Keratinocyte (primary cell): ENCODE measurements at regions not wholly inside any gene's neighbourhood (a gene's known extent, or its start where the extent isn't known, plus 50 kb on each side); places are given as distances from the start of the nearest gene placed in this dataset.

Experiments used
- DNase-seq: peaks from one replicate; pipeline ENCODE4 v3.0.0-alpha.2; 2011; ENCODE audit warnings: low read depth, missing footprints, low spot score
- FAIRE-seq: peaks from 2 replicates; lab custom pipeline; 2011; peaks lifted over from hg19 to GRCh38; lab: Jason Lieb, UNC
- H2AFZ ChIP-seq: 2 replicates; pipeline ENCODE4 v1.6.0; 2012; ENCODE audit warnings: low read length, control low read depth, inconsistent platforms; ENCODE audit not compliant: control insufficient read depth
- H3K27ac ChIP-seq: 2 replicates; pipeline ENCODE4 v1.5.1; 2011; ENCODE audit warnings: low read length; ENCODE audit not compliant: control insufficient read depth, insufficient read depth
- H3K27me3 ChIP-seq: 3 replicates; pipeline ENCODE4 v1.6.0; 2011; ENCODE audit warnings: low read length; ENCODE audit not compliant: control insufficient read depth, insufficient read depth; ENCODE audit errors: extremely low read depth
- H3K36me3 ChIP-seq, 2 experiments: 2 replicates in 1 of 2; 3 replicates in 1 of 2; pipeline ENCODE4 v1.5.1; 2011; ENCODE audit warnings: low read length in 2 of 2, mild to moderate bottlenecking in 1 of 2; ENCODE audit not compliant: control insufficient read depth in 2 of 2, insufficient read depth in 2 of 2; ENCODE audit errors: extremely low read depth in 1 of 2
- H3K4me1 ChIP-seq: 3 replicates; pipeline ENCODE4 v1.5.1; 2011; ENCODE audit warnings: low read length; ENCODE audit not compliant: control insufficient read depth, insufficient read depth; ENCODE audit errors: extremely low read depth
- H3K4me2 ChIP-seq: 3 replicates; pipeline ENCODE4 v1.6.0; 2011; ENCODE audit warnings: low read depth, low read length; ENCODE audit not compliant: control insufficient read depth, insufficient read depth; ENCODE audit errors: extremely low read depth
- H3K4me3 ChIP-seq, 3 experiments: fragments of 200-600 bp in 1 of 3; sonication (generic) in 1 of 3; 2 replicates in 2 of 3; 3 replicates in 1 of 3; pipeline ENCODE4 v1.5.1; 2011 to 2016; ENCODE audit warnings: low read length in 3 of 3, mild to moderate bottlenecking in 3 of 3, control low read depth in 2 of 3, inconsistent platforms in 1 of 3, low read depth in 1 of 3, mixed read lengths in 1 of 3, mixed run types in 1 of 3, moderate library complexity in 1 of 3; ENCODE audit not compliant: control insufficient read depth in 2 of 3, insufficient read depth in 2 of 3; ENCODE audit errors: extremely low read depth in 1 of 3
- H3K79me2 ChIP-seq: 2 replicates; pipeline ENCODE4 v1.6.0; 2012; ENCODE audit warnings: low read length; ENCODE audit not compliant: control insufficient read depth, insufficient read depth
- H3K9ac ChIP-seq: 3 replicates; pipeline ENCODE4 v1.6.0; 2011; ENCODE audit warnings: low read length; ENCODE audit not compliant: control insufficient read depth, insufficient read depth; ENCODE audit errors: extremely low read depth
- H3K9me1 ChIP-seq: 3 replicates; pipeline ENCODE4 v1.6.0; 2011; ENCODE audit warnings: low read length; ENCODE audit not compliant: control insufficient read depth, insufficient read depth; ENCODE audit errors: extremely low read depth
- H3K9me3 ChIP-seq: 2 replicates; pipeline ENCODE4 v1.5.1; 2012; ENCODE audit warnings: low read depth, low read length; ENCODE audit not compliant: control insufficient read depth
- H4K20me1 ChIP-seq: 3 replicates; pipeline ENCODE4 v1.6.0; 2011; ENCODE audit warnings: low read length; ENCODE audit not compliant: control insufficient read depth, insufficient read depth; ENCODE audit errors: extremely low read depth
- EZH2 ChIP-seq: IDR thresholded peaks from one replicate; pipeline ENCODE4 v1.6.1; 2012; ENCODE audit warnings: inconsistent platforms, mild to moderate bottlenecking, low read length, moderate library complexity
- dilution Hi-C: fragments of 300-500 bp; cut with MboI; formaldehyde crosslinking; loops from one replicate; pipeline ENCODE4 v1.7.0; 2020; ENCODE audit warnings: low sequenced_read_pairs; ENCODE audit not compliant: extremely low pct_ligation_motif_present
- TF ChIP-seq, protein P1 (sequence below), 3 experiments: IDR thresholded peaks in 1 of 3; conservative IDR thresholded peaks in 1 of 3; optimal IDR thresholded peaks in 1 of 3; 2 replicates in 2 of 3; 3 replicates in 1 of 3; pipeline versions ENCODE3 to v1.5.1; 2011; ENCODE audit warnings: low read length in 3 of 3, mild to moderate bottlenecking in 3 of 3, moderate library complexity in 2 of 3, control low read depth in 1 of 3, inconsistent platforms in 1 of 3; ENCODE audit not compliant: insufficient read depth in 2 of 3; ENCODE audit errors: extremely low read depth in 1 of 3

DNA sequence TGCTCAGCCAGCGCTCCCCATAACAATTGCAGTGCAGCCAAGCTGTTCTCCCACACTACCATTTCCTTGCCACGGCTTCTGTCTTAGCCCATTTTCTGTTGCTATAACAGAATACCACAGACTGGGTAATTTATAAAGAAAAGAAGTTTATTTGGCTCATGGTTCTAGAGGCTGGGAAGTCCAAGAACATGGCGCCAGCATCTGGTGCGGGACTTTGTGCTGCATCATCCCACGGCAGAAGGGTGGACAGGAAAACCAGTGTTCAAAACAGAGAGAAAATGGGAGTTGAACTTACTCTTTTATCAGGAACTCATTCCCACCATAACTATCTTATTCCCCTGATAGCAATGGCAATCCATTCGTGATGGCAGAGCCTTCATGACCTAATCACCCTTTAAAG is 104.6 kb downstream of the FHDC1 start:
- H3K9ac ChIP-seq: no peak overlapping the region

DNA sequence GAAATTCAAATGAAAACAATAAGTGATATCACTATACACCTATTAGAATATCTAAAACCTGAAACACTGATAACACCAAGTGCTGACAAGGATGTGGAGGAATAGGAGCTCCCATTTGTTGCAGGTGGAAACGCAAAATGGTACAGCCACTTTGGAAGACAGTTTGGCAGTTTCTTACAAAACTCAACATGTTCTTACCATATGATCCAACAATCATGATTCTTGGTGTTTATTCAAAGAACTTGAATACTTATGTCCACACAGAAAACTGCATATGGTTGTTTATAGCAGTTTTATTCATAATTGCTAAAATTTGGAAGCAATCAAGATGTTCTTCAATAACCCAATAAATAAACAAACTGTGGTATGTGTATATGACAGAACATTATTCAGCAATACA is 107.9 kb downstream of the FHDC1 start:
- no peak for FAIRE-seq
- TF ChIP-seq EZH2: no peak
- TF ChIP-seq, protein P1, sequence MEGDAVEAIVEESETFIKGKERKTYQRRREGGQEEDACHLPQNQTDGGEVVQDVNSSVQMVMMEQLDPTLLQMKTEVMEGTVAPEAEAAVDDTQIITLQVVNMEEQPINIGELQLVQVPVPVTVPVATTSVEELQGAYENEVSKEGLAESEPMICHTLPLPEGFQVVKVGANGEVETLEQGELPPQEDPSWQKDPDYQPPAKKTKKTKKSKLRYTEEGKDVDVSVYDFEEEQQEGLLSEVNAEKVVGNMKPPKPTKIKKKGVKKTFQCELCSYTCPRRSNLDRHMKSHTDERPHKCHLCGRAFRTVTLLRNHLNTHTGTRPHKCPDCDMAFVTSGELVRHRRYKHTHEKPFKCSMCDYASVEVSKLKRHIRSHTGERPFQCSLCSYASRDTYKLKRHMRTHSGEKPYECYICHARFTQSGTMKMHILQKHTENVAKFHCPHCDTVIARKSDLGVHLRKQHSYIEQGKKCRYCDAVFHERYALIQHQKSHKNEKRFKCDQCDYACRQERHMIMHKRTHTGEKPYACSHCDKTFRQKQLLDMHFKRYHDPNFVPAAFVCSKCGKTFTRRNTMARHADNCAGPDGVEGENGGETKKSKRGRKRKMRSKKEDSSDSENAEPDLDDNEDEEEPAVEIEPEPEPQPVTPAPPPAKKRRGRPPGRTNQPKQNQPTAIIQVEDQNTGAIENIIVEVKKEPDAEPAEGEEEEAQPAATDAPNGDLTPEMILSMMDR (optimal IDR thresholded peaks at IDR 0.05 in 1 of 3, IDR thresholded peaks at IDR 0.05 in 1 of 3, conservative IDR thresholded peaks at IDR 0.05 in 1 of 3; ENCODE audit: extremely low read depth in 1 of 3, insufficient read depth in 2 of 3, low read length in 3 of 3): no peak
- Histone ChIP-seq H3K9ac (no peak overlapping the region), H3K9me1 (no peaks in the 10 kb centered on the region), H3K36me3 (no peaks in the 10 kb centered on the region), H3K9me3 (no peaks in the 10 kb centered on the region), H3K27me3 (no peaks in the 10 kb centered on the region), H3K27ac (no peak overlapping the region), H2AFZ (no peak overlapping the region), H3K79me2 (no peaks in the 10 kb centered on the region), H3K4me1 (no peaks in the 10 kb centered on the region), H4K20me1 (no peaks in the 10 kb centered on the region), H3K4me3 (no peak overlapping the region), H3K4me2 (no peak overlapping the region)
- dilution Hi-C loops: no loop called here
- DNase-seq: no peak

More for the DNA sequence above, 104.6 kb downstream of the FHDC1 start:
- dilution Hi-C loops: no loop called here
- Histone ChIP-seq H3K79me2 (no peaks in the 10 kb centered on the region), H3K4me1 (peaks cover 8% of the 10 kb centered on the region), H3K36me3 (no peaks in the 10 kb centered on the region), H4K20me1 (no peaks in the 10 kb centered on the region), H2AFZ (no peak overlapping the region), H3K4me3 (no peak overlapping the region), H3K27ac (no peak overlapping the region), H3K9me1 (no peaks in the 10 kb centered on the region), H3K27me3 (no peaks in the 10 kb centered on the region), H3K4me2 (no peak overlapping the region), H3K9me3 (no peaks in the 10 kb centered on the region)
- FAIRE-seq (no peak), DNase-seq (no peak)
- TF ChIP-seq, protein P1 (optimal IDR thresholded peaks at IDR 0.05 in 1 of 3, IDR thresholded peaks at IDR 0.05 in 1 of 3, conservative IDR thresholded peaks at IDR 0.05 in 1 of 3; ENCODE audit: extremely low read depth in 1 of 3, insufficient read depth in 2 of 3, low read length in 3 of 3): no peak
- TF ChIP-seq EZH2: no peak
